ENCODE measurements at regions not wholly inside any gene's neighbourhood (a gene's known extent, or its start where the extent isn't known, plus 50 kb on each side); places are given as distances from the start of the nearest gene placed in this dataset.

DNA sequence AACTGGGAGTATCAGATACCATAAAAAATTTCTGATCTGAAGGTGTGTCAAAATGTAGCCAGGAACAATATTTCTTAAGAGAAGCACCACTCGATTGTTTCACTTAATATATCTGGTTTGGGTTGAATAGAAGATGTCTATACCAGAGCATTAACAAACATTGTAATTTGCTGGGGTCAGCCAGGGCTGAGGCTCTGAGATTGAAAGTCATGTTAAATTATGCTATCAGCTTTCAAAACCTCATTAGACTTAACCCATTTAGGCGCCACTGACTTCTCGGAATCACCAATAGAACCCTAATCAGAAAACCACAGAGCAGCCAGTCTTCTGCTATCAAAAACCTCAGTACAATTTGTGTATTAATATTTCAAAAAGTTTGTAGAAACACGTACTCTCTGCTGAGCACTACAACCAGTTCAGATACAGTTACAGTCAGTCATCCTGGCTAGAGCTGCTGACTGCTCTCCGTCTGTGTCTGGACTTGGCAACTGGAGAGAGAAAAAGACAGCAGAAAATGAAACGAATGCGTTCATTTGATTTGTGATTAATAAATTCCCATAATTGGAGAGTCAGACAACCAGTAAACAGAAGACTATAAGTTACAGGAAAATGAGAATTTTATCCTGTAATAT lies 848.6 kb upstream of the PABPC4L start:
- H3K27me3 ChIP-seq (ENCODE audit: control insufficient read depth, insufficient read depth, low read length) = no peaks in the 10 kb centered on the region
- intact Hi-C loops (cut with DNase I) = no loop called here

DNA sequence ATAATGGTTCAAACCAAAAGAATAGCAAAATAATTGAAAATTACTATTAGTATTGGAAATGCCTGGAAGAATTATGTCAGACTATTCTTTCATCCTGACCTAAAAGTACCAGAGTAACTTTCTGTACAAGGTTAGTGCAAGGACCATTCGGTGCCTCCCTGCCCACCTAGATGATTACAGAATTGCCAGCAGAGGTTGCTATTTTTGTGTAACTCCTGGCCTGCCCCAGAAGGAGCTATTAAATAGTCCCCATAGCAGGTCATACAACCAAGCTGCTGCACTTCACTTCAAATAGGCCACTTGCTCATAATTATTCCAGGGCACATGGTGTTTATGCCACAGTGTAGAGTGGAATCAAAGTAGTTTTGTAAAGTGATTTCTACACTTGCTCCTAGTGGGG lies 831.1 kb upstream of the PABPC4L start:
- DNase-seq = no peak
- Histone ChIP-seq H3K4me3 (ENCODE audit: low read length in 3 of 3) (no peak overlapping the region), H3K9me3 (ENCODE audit: control insufficient read depth in 2 of 3, insufficient read depth in 1 of 3, low read length in 3 of 3) (no peaks in the 10 kb centered on the region), H3K36me3 (ENCODE audit: control insufficient read depth in 2 of 3, insufficient read depth in 3 of 3, low read length in 3 of 3) (no peaks in the 10 kb centered on the region), H3K27me3 (ENCODE audit: control insufficient read depth, insufficient read depth, low read length) (no peaks in the 10 kb centered on the region), H3K27ac (ENCODE audit: low read depth in 2 of 2, low read length in 2 of 2) (no peak overlapping the region), H3K4me1 (ENCODE audit: control insufficient read depth in 2 of 3, insufficient read depth in 2 of 3, low read depth in 1 of 3, low read length in 3 of 3) (no peaks in the 10 kb centered on the region), H3K9ac (ENCODE audit: low read length in 3 of 3) (no peak overlapping the region)
- intact Hi-C loops (cut with DNase I) = no loop called here
- TF ChIP-seq, protein P1, sequence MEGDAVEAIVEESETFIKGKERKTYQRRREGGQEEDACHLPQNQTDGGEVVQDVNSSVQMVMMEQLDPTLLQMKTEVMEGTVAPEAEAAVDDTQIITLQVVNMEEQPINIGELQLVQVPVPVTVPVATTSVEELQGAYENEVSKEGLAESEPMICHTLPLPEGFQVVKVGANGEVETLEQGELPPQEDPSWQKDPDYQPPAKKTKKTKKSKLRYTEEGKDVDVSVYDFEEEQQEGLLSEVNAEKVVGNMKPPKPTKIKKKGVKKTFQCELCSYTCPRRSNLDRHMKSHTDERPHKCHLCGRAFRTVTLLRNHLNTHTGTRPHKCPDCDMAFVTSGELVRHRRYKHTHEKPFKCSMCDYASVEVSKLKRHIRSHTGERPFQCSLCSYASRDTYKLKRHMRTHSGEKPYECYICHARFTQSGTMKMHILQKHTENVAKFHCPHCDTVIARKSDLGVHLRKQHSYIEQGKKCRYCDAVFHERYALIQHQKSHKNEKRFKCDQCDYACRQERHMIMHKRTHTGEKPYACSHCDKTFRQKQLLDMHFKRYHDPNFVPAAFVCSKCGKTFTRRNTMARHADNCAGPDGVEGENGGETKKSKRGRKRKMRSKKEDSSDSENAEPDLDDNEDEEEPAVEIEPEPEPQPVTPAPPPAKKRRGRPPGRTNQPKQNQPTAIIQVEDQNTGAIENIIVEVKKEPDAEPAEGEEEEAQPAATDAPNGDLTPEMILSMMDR (IDR thresholded peaks at IDR 0.05; ENCODE audit: borderline replicate concordance, extremely low read depth, insufficient read depth) = no peak
- FAIRE-seq = no peak

More for the DNA sequence above, 848.6 kb upstream of the PABPC4L start:
- H3K4me3 ChIP-seq (ENCODE audit: low read length in 3 of 3) = no peak overlapping the region
- FAIRE-seq (no peak), DNase-seq (no peak)
- H3K9me3 ChIP-seq (ENCODE audit: control insufficient read depth in 2 of 3, insufficient read depth in 1 of 3, low read length in 3 of 3) = no peaks in the 10 kb centered on the region
- TF ChIP-seq, protein P1 (IDR thresholded peaks at IDR 0.05; ENCODE audit: borderline replicate concordance, extremely low read depth, insufficient read depth) = no peak
- no peaks in the 10 kb centered on the region for H3K4me1 ChIP-seq (ENCODE audit: control insufficient read depth in 2 of 3, insufficient read depth in 2 of 3, low read depth in 1 of 3, low read length in 3 of 3)
- no peak overlapping the region for H3K9ac ChIP-seq (ENCODE audit: low read length in 3 of 3)
- H3K27ac ChIP-seq (ENCODE audit: low read depth in 2 of 2, low read length in 2 of 2) = no peak overlapping the region
- H3K36me3 ChIP-seq (ENCODE audit: control insufficient read depth in 2 of 3, insufficient read depth in 3 of 3, low read length in 3 of 3) = no peaks in the 10 kb centered on the region

DNA sequence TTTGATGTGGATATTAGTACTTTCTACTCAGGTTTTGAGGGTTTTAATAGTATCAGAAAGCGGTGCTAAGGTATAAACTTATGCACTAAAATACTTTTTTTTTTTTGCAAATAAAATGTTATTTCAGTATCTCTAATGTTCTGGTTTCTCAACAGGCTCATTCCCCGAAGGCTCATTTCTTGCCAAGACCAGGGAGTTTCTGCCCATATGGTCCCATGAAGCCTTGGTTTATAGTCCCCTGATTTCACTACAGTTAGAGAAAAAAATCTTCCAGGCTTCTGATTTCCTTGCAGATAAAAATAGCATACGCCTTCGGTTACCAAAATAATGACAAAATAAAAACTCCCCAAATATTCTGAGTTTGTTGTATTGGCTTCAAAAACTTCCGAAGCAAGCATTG lies 814.2 kb upstream of the PABPC4L start:
- no peak for FAIRE-seq
- intact Hi-C loops (cut with DNase I) = no loop called here

More for the DNA sequence above, 814.2 kb upstream of the PABPC4L start:
- no peak overlapping the region for H3K9ac ChIP-seq (ENCODE audit: low read length in 3 of 3)
- no peak for DNase-seq
- no peak overlapping the region for H3K4me3 ChIP-seq (ENCODE audit: low read length in 3 of 3)
- peaks cover 0 to 2% (median 0%) of the 10 kb centered on the region in 3 donors for H3K9me3 ChIP-seq (ENCODE audit: control insufficient read depth in 2 of 3, insufficient read depth in 1 of 3, low read length in 3 of 3)
- H3K27ac ChIP-seq (ENCODE audit: low read depth in 2 of 2, low read length in 2 of 2) = no peak overlapping the region
- no peaks in the 10 kb centered on the region for H3K4me1 ChIP-seq (ENCODE audit: control insufficient read depth in 2 of 3, insufficient read depth in 2 of 3, low read depth in 1 of 3, low read length in 3 of 3)
- H3K27me3 ChIP-seq (ENCODE audit: control insufficient read depth, insufficient read depth, low read length) = no peaks in the 10 kb centered on the region
- TF ChIP-seq, protein P1 (IDR thresholded peaks at IDR 0.05; ENCODE audit: borderline replicate concordance, extremely low read depth, insufficient read depth) = no peak
- H3K36me3 ChIP-seq (ENCODE audit: control insufficient read depth in 2 of 3, insufficient read depth in 3 of 3, low read length in 3 of 3) = no peaks in the 10 kb centered on the region
